ENCODE measurements at regions not wholly inside any gene's neighbourhood (a gene's known extent, or its start where the extent isn't known, plus 50 kb on each side); places are given as distances from the start of the nearest gene placed in this dataset.

- no peak for TF ChIP-seq TSHZ2 (CRISPR knock-in tag; IDR thresholded peaks at IDR 0.05)
Measured at GRCh38 chr7:32264702-32265284, 194.6 kb upstream of the PDE1C start (continued).

DNA sequence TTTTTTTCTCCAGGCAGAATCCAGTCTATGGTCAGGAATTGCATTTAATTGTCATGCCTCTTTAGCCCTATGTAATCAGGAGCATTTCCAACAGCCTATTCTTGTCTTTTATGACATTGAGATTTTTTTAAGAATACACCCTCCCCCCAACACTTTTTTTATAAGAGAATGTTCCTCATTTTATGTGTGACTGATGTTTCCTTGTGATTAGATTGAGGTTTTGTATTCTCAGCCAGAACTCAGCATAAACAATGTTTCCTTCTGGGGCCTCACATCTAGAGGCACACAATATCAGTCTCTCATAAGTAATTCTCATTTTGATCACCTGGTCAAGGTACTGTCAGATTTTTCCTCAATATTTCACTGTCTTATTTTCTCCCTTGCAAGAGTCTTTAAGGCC, 193.4 kb upstream of the PDE1C start:
- no peak for ATAC-seq
- TF ChIP-seq CSDC2 (CRISPR knock-in tag; IDR thresholded peaks at IDR 0.05), result no peak
- TF ChIP-seq, protein P1, sequence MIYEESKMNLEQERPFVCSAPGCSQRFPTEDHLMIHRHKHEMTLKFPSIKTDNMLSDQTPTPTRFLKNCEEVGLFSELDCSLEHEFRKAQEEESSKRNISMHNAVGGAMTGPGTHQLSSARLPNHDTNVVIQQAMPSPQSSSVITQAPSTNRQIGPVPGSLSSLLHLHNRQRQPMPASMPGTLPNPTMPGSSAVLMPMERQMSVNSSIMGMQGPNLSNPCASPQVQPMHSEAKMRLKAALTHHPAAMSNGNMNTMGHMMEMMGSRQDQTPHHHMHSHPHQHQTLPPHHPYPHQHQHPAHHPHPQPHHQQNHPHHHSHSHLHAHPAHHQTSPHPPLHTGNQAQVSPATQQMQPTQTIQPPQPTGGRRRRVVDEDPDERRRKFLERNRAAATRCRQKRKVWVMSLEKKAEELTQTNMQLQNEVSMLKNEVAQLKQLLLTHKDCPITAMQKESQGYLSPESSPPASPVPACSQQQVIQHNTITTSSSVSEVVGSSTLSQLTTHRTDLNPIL (CRISPR knock-in tag; IDR thresholded peaks at IDR 0.05; ENCODE audit: low read depth), result no peak

GRCh38 chr7:32262315-32262714, 192.1 kb upstream of the PDE1C start:
- TF ChIP-seq SNAI2 (CRISPR knock-in tag; IDR thresholded peaks at IDR 0.05), result no peak
- no peak for TF ChIP-seq ISL1 (CRISPR knock-in tag; IDR thresholded peaks at IDR 0.05)
- no peak for TF ChIP-seq TCF4 (CRISPR knock-in tag; IDR thresholded peaks at IDR 0.05; ENCODE audit: borderline replicate concordance)
- no peak for TF ChIP-seq PPARA (CRISPR knock-in tag; IDR thresholded peaks at IDR 0.05; ENCODE audit: borderline replicate concordance)
- no peak for TF ChIP-seq OSR1 (CRISPR knock-in tag; IDR thresholded peaks at IDR 0.05)
- TF ChIP-seq BACH2 (CRISPR knock-in tag; IDR thresholded peaks at IDR 0.05; ENCODE audit: borderline replicate concordance), result no peak
- no peak for TF ChIP-seq ESRRG (CRISPR knock-in tag; IDR thresholded peaks at IDR 0.05)
- no peak for TF ChIP-seq ARNTL (CRISPR knock-in tag; IDR thresholded peaks at IDR 0.05; ENCODE audit: borderline replicate concordance, low read depth)
- no peak for TF ChIP-seq ZFP30 (CRISPR knock-in tag; IDR thresholded peaks at IDR 0.05)
- TF ChIP-seq, protein P2, sequence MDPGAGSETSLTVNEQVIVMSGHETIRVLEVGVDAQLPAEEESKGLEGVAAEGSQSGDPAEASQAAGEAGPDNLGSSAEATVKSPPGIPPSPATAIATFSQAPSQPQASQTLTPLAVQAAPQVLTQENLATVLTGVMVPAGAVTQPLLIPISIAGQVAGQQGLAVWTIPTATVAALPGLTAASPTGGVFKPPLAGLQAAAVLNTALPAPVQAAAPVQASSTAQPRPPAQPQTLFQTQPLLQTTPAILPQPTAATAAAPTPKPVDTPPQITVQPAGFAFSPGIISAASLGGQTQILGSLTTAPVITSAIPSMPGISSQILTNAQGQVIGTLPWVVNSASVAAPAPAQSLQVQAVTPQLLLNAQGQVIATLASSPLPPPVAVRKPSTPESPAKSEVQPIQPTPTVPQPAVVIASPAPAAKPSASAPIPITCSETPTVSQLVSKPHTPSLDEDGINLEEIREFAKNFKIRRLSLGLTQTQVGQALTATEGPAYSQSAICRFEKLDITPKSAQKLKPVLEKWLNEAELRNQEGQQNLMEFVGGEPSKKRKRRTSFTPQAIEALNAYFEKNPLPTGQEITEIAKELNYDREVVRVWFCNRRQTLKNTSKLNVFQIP (CRISPR knock-in tag; IDR thresholded peaks at IDR 0.05; ENCODE audit: borderline replicate concordance, low read depth), result no peak
- TF ChIP-seq CSDC2 (CRISPR knock-in tag; IDR thresholded peaks at IDR 0.05), result no peak
- TF ChIP-seq ZC3H10 (CRISPR knock-in tag; IDR thresholded peaks at IDR 0.05), result no peak
- ATAC-seq, result no peak

GRCh38 chr7:32259931-32260596, 189.9 kb upstream of the PDE1C start:
- TF ChIP-seq ZNF8 (CRISPR knock-in tag; IDR thresholded peaks at IDR 0.05), result no peak
- TF ChIP-seq, protein P3, sequence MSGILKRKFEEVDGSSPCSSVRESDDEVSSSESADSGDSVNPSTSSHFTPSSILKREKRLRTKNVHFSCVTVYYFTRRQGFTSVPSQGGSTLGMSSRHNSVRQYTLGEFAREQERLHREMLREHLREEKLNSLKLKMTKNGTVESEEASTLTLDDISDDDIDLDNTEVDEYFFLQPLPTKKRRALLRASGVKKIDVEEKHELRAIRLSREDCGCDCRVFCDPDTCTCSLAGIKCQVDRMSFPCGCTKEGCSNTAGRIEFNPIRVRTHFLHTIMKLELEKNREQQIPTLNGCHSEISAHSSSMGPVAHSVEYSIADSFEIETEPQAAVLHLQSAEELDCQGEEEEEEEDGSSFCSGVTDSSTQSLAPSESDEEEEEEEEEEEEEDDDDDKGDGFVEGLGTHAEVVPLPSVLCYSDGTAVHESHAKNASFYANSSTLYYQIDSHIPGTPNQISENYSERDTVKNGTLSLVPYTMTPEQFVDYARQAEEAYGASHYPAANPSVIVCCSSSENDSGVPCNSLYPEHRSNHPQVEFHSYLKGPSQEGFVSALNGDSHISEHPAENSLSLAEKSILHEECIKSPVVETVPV (CRISPR knock-in tag; IDR thresholded peaks at IDR 0.05), result no peak
- TF ChIP-seq, protein P1 (CRISPR knock-in tag; IDR thresholded peaks at IDR 0.05; ENCODE audit: low read depth), result no peak
- TF ChIP-seq GLIS3 (CRISPR knock-in tag; IDR thresholded peaks at IDR 0.05), result no peak
- TF ChIP-seq SNAI2 (CRISPR knock-in tag; IDR thresholded peaks at IDR 0.05), result no peak
- TF ChIP-seq TCF4 (CRISPR knock-in tag; IDR thresholded peaks at IDR 0.05; ENCODE audit: borderline replicate concordance), result no peak
- no peak for TF ChIP-seq ZFP30 (CRISPR knock-in tag; IDR thresholded peaks at IDR 0.05)
- TF ChIP-seq ZNF70 (CRISPR knock-in tag; IDR thresholded peaks at IDR 0.05), result no peak
- TF ChIP-seq OSR1 (CRISPR knock-in tag; IDR thresholded peaks at IDR 0.05), result no peak
- TF ChIP-seq RARB (CRISPR knock-in tag; IDR thresholded peaks at IDR 0.05), result no peak
- TF ChIP-seq ZNF565 (CRISPR knock-in tag; conservative IDR thresholded peaks at IDR 0.05; ENCODE audit: low read depth), result no peak
- TF ChIP-seq, protein P2 (CRISPR knock-in tag; IDR thresholded peaks at IDR 0.05; ENCODE audit: borderline replicate concordance, low read depth), result no peak
- no peak for TF ChIP-seq ESRRG (CRISPR knock-in tag; IDR thresholded peaks at IDR 0.05)
- TF ChIP-seq CSDC2 (CRISPR knock-in tag; IDR thresholded peaks at IDR 0.05), result no peak
- no peak for TF ChIP-seq PPARA (CRISPR knock-in tag; IDR thresholded peaks at IDR 0.05; ENCODE audit: borderline replicate concordance)
- no peak for ATAC-seq
